Gastroesophageal sphincter (tissue), 3 donors: ENCODE measurements at regions not wholly inside any gene's neighbourhood (a gene's known extent, or its start where the extent isn't known, plus 50 kb on each side); places are given as distances from the start of the nearest gene placed in this dataset.

Experiments
- EP300 ChIP-seq: sonication (generic); formaldehyde crosslinking; IDR thresholded peaks from one replicate; pipeline ENCODE4 v1.6.1; 2017; ENCODE audit warnings: antibody characterized with exemption, mild to moderate bottlenecking
- POLR2A ChIP-seq, 2 donors: fragments of 450-650 bp; IDR thresholded peaks; one replicate each; pipeline ENCODE4 v1.6.1; 2017; ENCODE audit warnings: antibody characterized with exemption in 2 of 2, mild to moderate bottlenecking in 2 of 2, moderate library complexity in 1 of 2
- TF ChIP-seq, protein P1 (sequence below), 4 experiments: fragments of 200-600 bp in 2 of 4; fragments of 450-650 bp in 2 of 4; sonication (generic) in 1 of 4; IDR thresholded peaks; one replicate each; pipeline ENCODE4 v1.5.1; 2017 to 2019; ENCODE audit warnings: antibody characterized with exemption in 4 of 4, mild to moderate bottlenecking in 2 of 4, moderate library complexity in 2 of 4

- TF ChIP-seq, protein P1, sequence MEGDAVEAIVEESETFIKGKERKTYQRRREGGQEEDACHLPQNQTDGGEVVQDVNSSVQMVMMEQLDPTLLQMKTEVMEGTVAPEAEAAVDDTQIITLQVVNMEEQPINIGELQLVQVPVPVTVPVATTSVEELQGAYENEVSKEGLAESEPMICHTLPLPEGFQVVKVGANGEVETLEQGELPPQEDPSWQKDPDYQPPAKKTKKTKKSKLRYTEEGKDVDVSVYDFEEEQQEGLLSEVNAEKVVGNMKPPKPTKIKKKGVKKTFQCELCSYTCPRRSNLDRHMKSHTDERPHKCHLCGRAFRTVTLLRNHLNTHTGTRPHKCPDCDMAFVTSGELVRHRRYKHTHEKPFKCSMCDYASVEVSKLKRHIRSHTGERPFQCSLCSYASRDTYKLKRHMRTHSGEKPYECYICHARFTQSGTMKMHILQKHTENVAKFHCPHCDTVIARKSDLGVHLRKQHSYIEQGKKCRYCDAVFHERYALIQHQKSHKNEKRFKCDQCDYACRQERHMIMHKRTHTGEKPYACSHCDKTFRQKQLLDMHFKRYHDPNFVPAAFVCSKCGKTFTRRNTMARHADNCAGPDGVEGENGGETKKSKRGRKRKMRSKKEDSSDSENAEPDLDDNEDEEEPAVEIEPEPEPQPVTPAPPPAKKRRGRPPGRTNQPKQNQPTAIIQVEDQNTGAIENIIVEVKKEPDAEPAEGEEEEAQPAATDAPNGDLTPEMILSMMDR (IDR thresholded peaks at IDR 0.05), result no peak
- TF ChIP-seq EP300 (no peak), POLR2A (IDR thresholded peaks at IDR 0.05) (no peak)
These were observed 394.0 kb upstream of the HSFY2 start for GRCh38 chrY:19167319-19168201.
